ENCODE measurements at regions not wholly inside any gene's neighbourhood (a gene's known extent, or its start where the extent isn't known, plus 50 kb on each side); places are given as distances from the start of the nearest gene placed in this dataset.

DNA sequence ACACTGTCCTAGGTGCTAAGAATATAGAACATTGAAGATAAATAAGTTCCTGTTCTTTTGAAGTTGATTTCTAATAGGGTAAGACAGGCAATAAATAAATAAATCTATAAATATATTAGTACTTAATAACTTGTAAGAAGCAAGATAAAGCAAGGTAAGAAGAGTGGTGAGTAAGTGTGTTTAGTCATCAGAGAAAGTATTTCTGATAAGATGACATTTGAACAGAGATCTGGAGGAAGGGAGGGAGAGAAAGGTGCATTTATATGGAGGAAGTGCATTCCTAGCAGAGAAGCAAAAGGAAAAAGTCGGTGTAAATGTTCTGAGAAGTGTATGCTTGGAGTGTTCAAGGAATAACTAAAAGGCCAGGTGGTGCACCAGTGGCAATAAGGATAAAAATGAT, 184.4 kb upstream of the GRIP1 start:
- no peaks in the 10 kb centered on the region for H3K9me3 ChIP-seq (ENCODE audit: control insufficient read depth in 2 of 3, insufficient read depth in 1 of 3, low read length in 3 of 3)
- no peaks in the 10 kb centered on the region for H3K4me1 ChIP-seq (ENCODE audit: control insufficient read depth in 2 of 3, insufficient read depth in 2 of 3, low read depth in 1 of 3, low read length in 3 of 3)
- H3K4me3 ChIP-seq (ENCODE audit: low read length in 3 of 3): no peak overlapping the region
- H3K9ac ChIP-seq (ENCODE audit: low read length in 3 of 3): no peak overlapping the region
- DNase-seq (no peak), FAIRE-seq (no peak)
- no peak overlapping the region for H3K27ac ChIP-seq (ENCODE audit: low read depth in 2 of 2, low read length in 2 of 2)
- TF ChIP-seq, protein P1, sequence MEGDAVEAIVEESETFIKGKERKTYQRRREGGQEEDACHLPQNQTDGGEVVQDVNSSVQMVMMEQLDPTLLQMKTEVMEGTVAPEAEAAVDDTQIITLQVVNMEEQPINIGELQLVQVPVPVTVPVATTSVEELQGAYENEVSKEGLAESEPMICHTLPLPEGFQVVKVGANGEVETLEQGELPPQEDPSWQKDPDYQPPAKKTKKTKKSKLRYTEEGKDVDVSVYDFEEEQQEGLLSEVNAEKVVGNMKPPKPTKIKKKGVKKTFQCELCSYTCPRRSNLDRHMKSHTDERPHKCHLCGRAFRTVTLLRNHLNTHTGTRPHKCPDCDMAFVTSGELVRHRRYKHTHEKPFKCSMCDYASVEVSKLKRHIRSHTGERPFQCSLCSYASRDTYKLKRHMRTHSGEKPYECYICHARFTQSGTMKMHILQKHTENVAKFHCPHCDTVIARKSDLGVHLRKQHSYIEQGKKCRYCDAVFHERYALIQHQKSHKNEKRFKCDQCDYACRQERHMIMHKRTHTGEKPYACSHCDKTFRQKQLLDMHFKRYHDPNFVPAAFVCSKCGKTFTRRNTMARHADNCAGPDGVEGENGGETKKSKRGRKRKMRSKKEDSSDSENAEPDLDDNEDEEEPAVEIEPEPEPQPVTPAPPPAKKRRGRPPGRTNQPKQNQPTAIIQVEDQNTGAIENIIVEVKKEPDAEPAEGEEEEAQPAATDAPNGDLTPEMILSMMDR (IDR thresholded peaks at IDR 0.05; ENCODE audit: borderline replicate concordance, extremely low read depth, insufficient read depth): no peak
- intact Hi-C loops (cut with DNase I): no loop called here
- no peaks in the 10 kb centered on the region for H3K36me3 ChIP-seq (ENCODE audit: control insufficient read depth in 2 of 3, insufficient read depth in 3 of 3, low read length in 3 of 3)
- H3K27me3 ChIP-seq (ENCODE audit: control insufficient read depth, insufficient read depth, low read length): no peaks in the 10 kb centered on the region

DNA sequence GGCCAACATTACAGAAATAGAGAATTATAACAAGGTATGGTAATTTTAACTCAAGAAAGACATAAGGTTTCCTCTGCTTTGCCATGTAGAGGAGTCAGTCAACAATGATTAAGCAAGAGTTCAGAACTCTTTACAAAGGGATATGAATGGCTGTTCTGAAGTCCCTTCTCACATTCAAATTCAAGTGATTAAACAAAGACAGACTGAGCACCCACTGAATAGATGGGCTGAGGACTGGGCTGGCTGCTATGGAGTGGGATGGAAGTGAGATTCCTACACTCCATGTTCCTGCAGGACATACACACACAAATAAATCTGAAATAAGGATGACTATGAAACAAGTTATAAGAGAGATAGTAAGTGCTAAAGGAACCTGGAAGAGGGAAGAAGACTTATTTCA, 199.0 kb upstream of the GRIP1 start:
- Histone ChIP-seq H3K9me3 (ENCODE audit: control insufficient read depth in 2 of 3, insufficient read depth in 1 of 3, low read length in 3 of 3) (no peaks in the 10 kb centered on the region), H3K27me3 (ENCODE audit: control insufficient read depth, insufficient read depth, low read length) (no peaks in the 10 kb centered on the region), H3K4me1 (ENCODE audit: control insufficient read depth in 2 of 3, insufficient read depth in 2 of 3, low read depth in 1 of 3, low read length in 3 of 3) (no peaks in the 10 kb centered on the region), H3K9ac (ENCODE audit: low read length in 3 of 3) (no peak overlapping the region), H3K36me3 (ENCODE audit: control insufficient read depth in 2 of 3, insufficient read depth in 3 of 3, low read length in 3 of 3) (no peaks in the 10 kb centered on the region), H3K4me3 (ENCODE audit: low read length in 3 of 3) (no peak overlapping the region), H3K27ac (ENCODE audit: low read depth in 2 of 2, low read length in 2 of 2) (no peak overlapping the region)
- no peak for DNase-seq
- intact Hi-C loops (cut with DNase I): no loop called here
- TF ChIP-seq, protein P1 (IDR thresholded peaks at IDR 0.05; ENCODE audit: borderline replicate concordance, extremely low read depth, insufficient read depth): no peak
- FAIRE-seq: no peak

DNA sequence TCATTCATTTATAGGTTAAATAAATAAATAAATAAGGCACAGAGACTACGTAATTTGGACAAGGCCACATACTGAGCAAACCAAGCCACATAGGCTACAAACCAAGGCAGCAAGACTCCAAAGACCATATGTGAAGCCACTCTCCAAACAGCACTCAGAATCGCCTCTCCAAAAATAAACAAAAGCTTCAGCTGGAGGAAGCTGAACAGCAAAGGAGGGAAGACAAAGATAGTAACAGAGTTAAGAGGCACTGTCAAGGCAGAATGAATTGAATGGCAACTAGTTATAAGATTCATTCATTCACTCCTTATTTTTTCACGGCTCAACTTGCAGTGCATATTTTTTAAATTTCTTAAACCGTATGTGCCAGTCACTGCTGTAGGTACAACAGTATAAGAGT, 200.5 kb upstream of the GRIP1 start:
- DNase-seq: no peak
- no peak overlapping the region for H3K9ac ChIP-seq (ENCODE audit: low read length in 3 of 3)
- TF ChIP-seq, protein P1 (IDR thresholded peaks at IDR 0.05; ENCODE audit: borderline replicate concordance, extremely low read depth, insufficient read depth): no peak
- FAIRE-seq: no peak
- H3K27ac ChIP-seq (ENCODE audit: low read depth in 2 of 2, low read length in 2 of 2): no peak overlapping the region
- H3K36me3 ChIP-seq (ENCODE audit: control insufficient read depth in 2 of 3, insufficient read depth in 3 of 3, low read length in 3 of 3): no peaks in the 10 kb centered on the region
- H3K4me1 ChIP-seq (ENCODE audit: control insufficient read depth in 2 of 3, insufficient read depth in 2 of 3, low read depth in 1 of 3, low read length in 3 of 3): no peaks in the 10 kb centered on the region
- H3K9me3 ChIP-seq (ENCODE audit: control insufficient read depth in 2 of 3, insufficient read depth in 1 of 3, low read length in 3 of 3): no peaks in the 10 kb centered on the region
- H3K4me3 ChIP-seq (ENCODE audit: low read length in 3 of 3): no peak overlapping the region
- H3K27me3 ChIP-seq (ENCODE audit: control insufficient read depth, insufficient read depth, low read length): no peaks in the 10 kb centered on the region
- intact Hi-C loops (cut with DNase I): no loop called here

DNA sequence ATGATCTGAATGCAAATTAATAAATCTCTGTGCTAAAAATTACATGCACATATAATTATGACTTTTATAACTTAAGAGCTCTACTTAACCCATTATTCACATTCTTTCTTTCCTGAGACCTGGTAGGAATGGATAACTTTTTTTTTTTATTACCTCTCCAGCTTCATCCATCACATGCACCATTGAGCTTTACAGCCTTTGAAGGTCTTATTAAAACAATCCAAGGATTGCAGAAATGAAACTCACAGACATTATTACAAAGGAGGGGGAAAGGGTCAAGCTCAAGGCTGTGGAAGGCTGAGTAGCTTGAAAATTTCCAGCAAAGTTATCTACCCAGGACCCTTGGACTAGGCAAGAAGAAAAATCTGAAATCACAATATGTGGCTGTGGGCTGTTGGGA, 202.5 kb upstream of the GRIP1 start:
- Histone ChIP-seq H3K9me3 (ENCODE audit: control insufficient read depth in 2 of 3, insufficient read depth in 1 of 3, low read length in 3 of 3) (no peaks in the 10 kb centered on the region), H3K4me1 (ENCODE audit: control insufficient read depth in 2 of 3, insufficient read depth in 2 of 3, low read depth in 1 of 3, low read length in 3 of 3) (no peaks in the 10 kb centered on the region), H3K27me3 (ENCODE audit: control insufficient read depth, insufficient read depth, low read length) (no peaks in the 10 kb centered on the region), H3K36me3 (ENCODE audit: control insufficient read depth in 2 of 3, insufficient read depth in 3 of 3, low read length in 3 of 3) (no peaks in the 10 kb centered on the region), H3K9ac (ENCODE audit: low read length in 3 of 3) (no peak overlapping the region), H3K27ac (ENCODE audit: low read depth in 2 of 2, low read length in 2 of 2) (no peak overlapping the region), H3K4me3 (ENCODE audit: low read length in 3 of 3) (no peak overlapping the region)
- no peak for FAIRE-seq
- intact Hi-C loops (cut with DNase I): no loop called here
- DNase-seq: peak in 1 of 5 donors; percentile 17
- TF ChIP-seq, protein P1 (IDR thresholded peaks at IDR 0.05; ENCODE audit: borderline replicate concordance, extremely low read depth, insufficient read depth): no peak

All from kidney (tissue), 13 donors.